WTC11 (cell line): ENCODE measurements at regions not wholly inside any gene's neighbourhood (a gene's known extent, or its start where the extent isn't known, plus 50 kb on each side); places are given as distances from the start of the nearest gene placed in this dataset.

Experiments used
- CREB1 ChIP-seq: sonication (generic); formaldehyde crosslinking; IDR thresholded peaks from 2 replicates; pipeline ENCODE4 v1.8.0; 2023; ENCODE audit warnings: mild to moderate bottlenecking, missing genetic modification reagents
- CTCF ChIP-seq: fragments of 200-600 bp; IDR thresholded peaks from 2 replicates; pipeline ENCODE4 v1.8.0; 2022; ENCODE audit warnings: antibody characterized with exemption
- ELF4 ChIP-seq: sonication (generic); formaldehyde crosslinking; IDR thresholded peaks from 2 replicates; pipeline ENCODE4 v1.8.1; 2022; ENCODE audit warnings: low read depth, mild to moderate bottlenecking, moderate library complexity, missing genetic modification reagents
- NFE2L1 ChIP-seq: sonication (generic); formaldehyde crosslinking; IDR thresholded peaks from 2 replicates; pipeline ENCODE4 v1.8.1; 2023; ENCODE audit warnings: missing genetic modification reagents
- NR3C1 ChIP-seq: sonication (generic); formaldehyde crosslinking; conservative IDR thresholded peaks from 2 replicates; pipeline ENCODE4 v1.8.1; 2023; ENCODE audit warnings: low read depth, mild to moderate bottlenecking, missing genetic modification reagents
- ZNF232 ChIP-seq: sonication (generic); formaldehyde crosslinking; IDR thresholded peaks from 2 replicates; pipeline ENCODE4 v1.8.0; 2022; ENCODE audit warnings: mild to moderate bottlenecking, missing genetic modification reagents
- ZNF512 ChIP-seq: sonication (generic); formaldehyde crosslinking; IDR thresholded peaks from 2 replicates; pipeline ENCODE4 v1.8.1; 2022; ENCODE audit warnings: missing genetic modification reagents, borderline replicate concordance

GRCh38 chr18:41643427-41643826 is 311.6 kb upstream of the PIK3C3 start:
- TF ChIP-seq ZNF512 (CRISPR knock-in tag) (no peak), CTCF (no peak), ELF4 (CRISPR knock-in tag) (no peak), NFE2L1 (CRISPR knock-in tag) (no peak), NR3C1 (CRISPR knock-in tag) (no peak), CREB1 (CRISPR knock-in tag) (no peak), ZNF232 (CRISPR knock-in tag) (no peak)
